ENCODE measurements at regions not wholly inside any gene's neighbourhood (a gene's known extent, or its start where the extent isn't known, plus 50 kb on each side); places are given as distances from the start of the nearest gene placed in this dataset.

DNA sequence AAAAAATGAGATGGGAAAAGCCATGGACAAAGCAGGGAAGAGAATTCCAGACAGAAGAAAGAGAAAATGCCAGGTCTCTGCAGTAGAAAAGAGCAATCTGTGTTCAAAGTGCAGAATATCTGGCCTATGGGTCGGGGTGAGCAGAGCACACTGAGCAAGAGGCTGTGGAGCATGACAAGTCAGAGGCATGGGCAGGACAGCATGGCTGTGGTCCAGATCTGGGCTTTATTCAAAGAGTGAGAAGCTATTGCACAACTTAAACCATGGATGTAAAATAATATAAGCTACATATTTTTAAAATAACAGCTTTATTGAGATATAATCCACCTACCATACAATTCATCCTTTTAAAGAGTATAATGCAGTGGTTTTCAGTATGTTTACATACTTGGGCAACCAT, 133.1 kb upstream of the SPDL1 start:
- DNase-seq (ENCODE audit: low spot score) (peak; percentile 17), FAIRE-seq (peak; percentile 70)

DNA sequence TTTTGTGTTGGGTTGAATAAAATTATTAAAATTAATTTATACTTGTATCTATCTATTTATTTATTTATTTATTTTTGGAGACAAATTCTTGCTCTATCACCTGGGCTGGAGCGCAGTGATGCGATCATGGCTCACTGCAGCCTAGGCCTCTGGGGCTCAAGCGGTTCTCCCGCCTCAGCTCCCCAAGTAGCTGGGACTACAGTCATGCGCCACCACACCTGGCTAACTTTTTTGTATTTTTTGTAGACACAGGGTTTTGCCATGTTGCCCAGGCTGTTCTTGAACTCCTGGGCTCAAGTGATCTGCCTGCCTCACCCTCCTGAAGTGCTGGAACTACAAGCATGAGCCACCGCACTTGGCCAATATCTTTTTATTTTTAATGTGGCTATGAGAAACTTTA, 134.7 kb upstream of the SPDL1 start:
- FAIRE-seq = no peak
- DNase-seq (ENCODE audit: low spot score) = no peak

- no peak for FAIRE-seq
- DNase-seq (ENCODE audit: low spot score) = no peak
These were observed 138.4 kb upstream of the SPDL1 start for GRCh38 chr5:169445191-169445590.

DNA sequence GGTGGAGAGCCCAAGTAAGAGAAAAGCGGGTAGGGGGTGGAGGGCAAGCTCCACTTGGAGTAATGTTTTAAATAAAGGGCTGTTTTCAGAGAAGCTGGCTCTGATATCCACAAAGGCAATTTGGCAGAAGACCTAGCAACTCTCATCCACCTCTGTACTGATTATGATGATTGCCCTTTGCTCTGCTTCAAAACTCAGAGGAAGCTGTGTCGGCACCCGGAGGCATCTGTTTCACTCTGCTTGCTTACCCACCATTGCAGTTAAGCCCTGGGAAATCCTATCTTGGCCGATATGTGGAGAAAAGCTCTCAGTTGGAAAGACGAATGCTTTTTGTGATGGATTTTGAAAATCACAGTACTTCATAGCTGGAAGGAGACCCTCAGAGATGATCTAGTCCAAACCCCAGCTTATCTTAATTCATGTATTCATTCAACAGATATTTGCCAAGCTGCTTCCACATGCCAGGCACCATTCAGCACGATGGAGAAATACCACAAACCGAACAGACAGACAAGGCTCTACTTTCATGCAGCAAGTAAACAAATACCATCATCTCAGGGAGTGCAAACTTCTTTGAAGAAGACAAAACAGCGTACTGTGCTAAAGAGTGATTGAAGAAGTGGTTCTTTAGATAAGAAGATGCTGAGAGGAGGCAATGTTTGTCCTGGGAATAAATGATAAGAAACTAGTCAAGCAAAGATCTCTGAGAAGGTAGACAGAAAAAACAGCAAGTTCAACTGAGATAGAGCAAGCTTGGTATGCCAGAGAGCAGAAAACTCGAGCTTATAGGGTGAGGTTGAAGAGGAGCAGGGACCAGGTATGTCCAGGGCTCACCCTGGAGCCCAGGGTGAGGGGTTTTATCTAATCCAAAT, 140.4 kb upstream of the SPDL1 start:
- DNase-seq (ENCODE audit: low spot score) (no peak), FAIRE-seq (no peak)

GRCh38 chr5:169442403-169442874, 141.1 kb upstream of the SPDL1 start:
- DNase-seq (ENCODE audit: low spot score) (no peak), FAIRE-seq (no peak)

GRCh38 chr5:169440107-169440705, 139.3 kb upstream of the SLIT3 start:
- DNase-seq (ENCODE audit: low spot score) (no peak), FAIRE-seq (no peak)

DNA sequence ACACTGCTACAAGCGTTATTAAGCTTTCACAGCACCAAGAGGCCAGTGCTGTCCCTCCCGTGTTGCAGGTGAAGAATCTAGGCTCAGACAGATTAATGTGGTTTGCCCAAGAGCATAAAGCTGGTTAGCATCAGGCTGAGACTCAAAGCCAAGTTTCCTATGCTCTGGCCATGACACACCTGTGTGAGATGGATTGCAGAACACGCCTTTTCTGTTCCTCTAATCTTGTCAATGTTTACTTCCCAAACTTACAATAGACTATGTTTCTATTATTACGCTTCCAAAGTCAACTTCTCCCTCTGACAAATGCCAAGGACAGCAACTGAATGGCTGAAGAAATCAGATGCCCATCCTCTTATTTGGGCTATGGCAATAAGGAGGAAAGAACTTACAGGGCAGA, 138.4 kb upstream of the SLIT3 start:
- DNase-seq (ENCODE audit: low spot score) = no peak
- no peak for FAIRE-seq

GRCh38 chr5:169435506-169436229, 134.7 kb upstream of the SLIT3 start:
- DNase-seq (ENCODE audit: low spot score) = no peak
- no peak for FAIRE-seq

DNA sequence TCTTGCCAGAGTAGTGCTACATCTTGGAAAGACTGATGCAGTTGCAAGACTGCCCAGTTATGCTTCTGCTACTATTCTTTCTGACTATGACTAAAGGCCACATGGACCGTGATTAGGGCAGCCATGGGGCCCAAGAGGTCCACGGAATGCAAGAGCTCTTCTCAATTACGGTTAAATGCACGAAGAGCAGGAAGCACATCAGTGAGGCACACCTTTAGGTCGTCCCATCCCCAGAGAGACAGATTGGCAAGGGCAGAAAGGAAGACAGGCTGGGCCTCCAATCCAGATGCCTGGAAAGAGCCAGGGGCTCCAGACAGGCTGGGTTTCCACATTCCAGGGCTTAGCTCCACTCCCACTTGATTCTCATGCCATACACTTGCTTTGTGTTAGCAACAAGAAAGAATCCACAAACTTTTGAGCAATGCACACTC, 132.3 kb upstream of the SLIT3 start:
- no peak for FAIRE-seq
- DNase-seq (ENCODE audit: low spot score) = no peak

- peak; percentile 39 for DNase-seq (ENCODE audit: low spot score)
- peak; percentile 72 for FAIRE-seq
These were observed 130.4 kb upstream of the SLIT3 start for GRCh38 chr5:169431386-169431785.

DNA sequence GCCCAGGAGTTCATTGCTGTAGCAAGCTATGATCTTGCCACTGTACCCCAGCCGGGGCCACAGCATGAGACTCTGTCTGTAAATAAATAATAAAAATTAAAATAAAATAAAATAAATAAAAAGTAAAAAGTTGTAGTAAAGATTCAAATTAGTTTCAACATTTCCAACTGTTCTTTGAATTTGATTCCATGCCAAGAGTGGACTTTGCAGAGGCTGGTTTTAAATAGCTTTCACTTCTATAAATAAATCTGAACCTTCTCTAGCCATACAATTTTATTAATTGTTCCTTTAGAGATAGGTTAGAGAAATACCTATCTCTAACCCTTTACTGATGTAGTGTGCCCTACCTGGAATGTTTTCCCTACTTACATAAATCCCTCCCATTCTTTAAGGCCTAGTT, 129.7 kb upstream of the SLIT3 start:
- FAIRE-seq = no peak
- DNase-seq (ENCODE audit: low spot score) = no peak

GRCh38 chr5:169429044-169429443, 128.1 kb upstream of the SLIT3 start:
- DNase-seq (ENCODE audit: low spot score) = no peak
- no peak for FAIRE-seq

DNA sequence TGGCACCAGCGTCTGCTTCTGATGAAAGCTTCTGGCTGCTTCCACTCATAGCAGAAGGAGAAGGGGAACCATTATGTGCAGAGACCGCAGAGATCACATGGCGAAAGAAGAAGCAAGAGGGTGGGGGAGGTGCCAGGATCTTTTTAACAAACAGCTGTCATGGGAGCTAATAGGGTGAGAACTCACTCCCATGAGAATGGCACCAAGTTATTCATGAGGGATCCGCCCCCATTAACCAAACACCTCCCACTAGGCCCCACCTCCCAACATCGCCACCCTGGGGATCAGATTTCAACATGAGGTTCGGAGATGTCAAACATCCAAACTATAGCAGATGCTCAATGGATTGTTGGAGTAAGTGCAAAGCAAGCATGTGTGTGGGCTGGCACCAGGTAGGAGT, 125.8 kb upstream of the SLIT3 start:
- no peak for FAIRE-seq
- DNase-seq (ENCODE audit: low spot score) = no peak

DNA sequence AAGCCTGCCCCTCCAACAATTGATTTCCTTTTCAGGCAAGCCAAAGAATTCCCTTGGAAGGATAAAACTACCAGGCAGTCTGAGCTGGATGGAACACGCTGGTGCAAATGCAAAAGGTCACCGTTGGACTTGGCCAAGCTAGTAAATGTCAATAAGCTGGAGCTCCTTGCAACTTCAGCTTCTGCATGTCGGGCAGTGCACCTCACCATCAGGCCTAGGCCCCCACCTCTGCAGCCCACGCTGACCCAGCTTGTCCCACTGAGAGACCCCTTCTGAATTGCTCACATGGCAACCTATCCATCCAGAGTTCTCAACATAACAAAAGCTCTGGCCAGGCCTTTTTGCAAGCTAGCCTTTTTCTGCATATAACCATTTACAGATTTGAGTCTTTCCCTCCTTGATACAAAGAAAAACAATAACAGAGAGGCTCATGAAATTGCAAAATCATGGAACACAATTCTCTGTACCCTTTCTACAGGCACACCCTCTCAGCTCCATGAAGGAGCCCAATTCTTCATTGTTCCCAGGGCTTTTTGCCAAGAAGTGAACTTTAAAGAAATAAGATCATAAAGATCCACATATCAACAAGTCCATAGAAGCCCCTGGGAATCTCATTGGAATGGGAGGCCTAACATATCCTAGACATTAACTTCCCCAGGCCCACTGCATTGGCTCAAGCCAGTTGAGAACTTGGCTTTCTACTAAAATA, 123.9 kb upstream of the SLIT3 start:
- no peak for FAIRE-seq

GRCh38 chr5:169424279-169424655, 123.3 kb upstream of the SLIT3 start:
- DNase-seq (ENCODE audit: low spot score) (no peak), FAIRE-seq (no peak)

More for the DNA sequence above, 123.9 kb upstream of the SLIT3 start:
- DNase-seq (ENCODE audit: low spot score) = no peak

- FAIRE-seq = no peak
- no peak for DNase-seq (ENCODE audit: low spot score)
These were observed 122.8 kb upstream of the SLIT3 start for GRCh38 chr5:169423580-169424278.

- FAIRE-seq (no peak), DNase-seq (ENCODE audit: low spot score) (no peak)
These were observed 121.1 kb upstream of the SLIT3 start for GRCh38 chr5:169422087-169422486.

DNA sequence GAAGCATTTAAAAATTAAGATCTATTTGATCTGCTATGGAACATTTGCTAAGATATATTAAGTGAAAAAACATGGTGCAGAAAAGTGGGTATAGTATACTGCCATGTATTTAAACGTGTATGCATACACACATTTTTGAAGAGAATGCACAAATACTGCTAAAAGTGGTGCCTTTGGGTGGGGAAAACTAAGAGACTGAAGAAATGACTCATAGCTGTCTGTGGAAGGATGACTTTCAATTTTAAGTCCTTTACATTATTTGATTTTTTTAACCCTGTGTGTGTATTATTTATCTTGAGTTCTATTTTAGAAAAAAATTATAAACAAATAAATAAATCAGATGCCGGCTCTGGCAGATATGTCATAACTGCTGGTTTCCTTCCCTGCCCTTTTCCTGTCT, 120.7 kb upstream of the SLIT3 start:
- DNase-seq (ENCODE audit: low spot score) (no peak), FAIRE-seq (no peak)

- no peak for DNase-seq (ENCODE audit: low spot score)
- FAIRE-seq = no peak
These were observed 116.7 kb upstream of the SLIT3 start for GRCh38 chr5:169417676-169418075.

DNA sequence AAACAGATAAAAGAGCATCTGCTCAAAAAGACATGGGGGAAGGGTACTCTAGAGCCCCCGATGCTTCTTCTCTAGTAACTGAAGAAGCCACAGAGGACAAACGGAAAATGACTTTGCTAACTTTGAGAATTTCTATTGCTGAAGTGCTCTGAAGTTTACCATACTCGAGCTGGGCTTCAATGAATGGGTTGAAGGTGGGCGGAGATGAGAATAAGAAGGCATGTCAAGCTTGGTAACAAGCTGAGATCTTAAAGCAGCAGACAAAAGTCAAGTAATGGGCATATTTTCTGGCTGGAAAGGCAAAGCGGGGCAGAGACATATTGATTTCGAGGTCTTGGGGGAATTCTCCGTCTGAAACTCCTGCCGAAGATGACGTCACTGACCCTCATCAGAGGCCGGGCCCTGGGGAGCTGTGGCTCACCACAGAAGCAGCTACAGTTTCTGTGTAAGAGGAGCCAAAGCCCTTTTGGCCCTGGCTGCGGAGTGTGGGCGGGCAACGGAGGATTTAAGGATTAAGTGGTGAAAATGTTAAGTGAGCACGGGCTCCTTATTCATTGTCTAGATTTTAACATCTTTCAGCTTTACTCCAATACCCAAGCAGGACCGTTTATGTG, 115.8 kb upstream of the SLIT3 start:
- no peak for DNase-seq (ENCODE audit: low spot score)
- FAIRE-seq = no peak

DNA sequence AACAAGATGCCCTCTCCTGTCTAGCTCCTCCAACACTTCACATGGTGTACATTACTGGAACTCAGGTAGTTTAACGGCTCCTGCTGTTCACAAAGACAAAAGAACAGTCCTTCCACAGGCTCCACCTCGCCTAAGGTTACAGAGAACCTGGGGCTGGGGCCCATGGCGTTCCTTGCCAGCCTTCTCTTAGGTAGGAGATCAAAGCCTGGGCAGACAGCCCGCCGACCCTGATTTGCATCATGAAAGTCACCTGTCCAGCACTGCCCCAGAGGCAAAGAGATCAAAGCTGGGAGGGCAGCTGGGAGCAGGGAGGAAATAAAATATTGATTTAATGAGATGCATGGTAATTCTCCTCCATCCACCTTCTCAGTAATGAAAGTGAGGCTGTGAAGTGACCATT, 115.0 kb upstream of the SLIT3 start:
- DNase-seq (ENCODE audit: low spot score) (no peak), FAIRE-seq (no peak)

Data from RCC 7860 (cell line).